Pons (tissue), 1 donor: ENCODE measurements at regions not wholly inside any gene's neighbourhood (a gene's known extent, or its start where the extent isn't known, plus 50 kb on each side); places are given as distances from the start of the nearest gene placed in this dataset.
A peak's percentile ranks its signal among the peaks of the same experiment; 100 is the strongest.

Experiments
- DNase-seq: peaks from one replicate; pipeline ENCODE4 v3.0.0-alpha.2; 2016; ENCODE audit warnings: low spot score

DNA sequence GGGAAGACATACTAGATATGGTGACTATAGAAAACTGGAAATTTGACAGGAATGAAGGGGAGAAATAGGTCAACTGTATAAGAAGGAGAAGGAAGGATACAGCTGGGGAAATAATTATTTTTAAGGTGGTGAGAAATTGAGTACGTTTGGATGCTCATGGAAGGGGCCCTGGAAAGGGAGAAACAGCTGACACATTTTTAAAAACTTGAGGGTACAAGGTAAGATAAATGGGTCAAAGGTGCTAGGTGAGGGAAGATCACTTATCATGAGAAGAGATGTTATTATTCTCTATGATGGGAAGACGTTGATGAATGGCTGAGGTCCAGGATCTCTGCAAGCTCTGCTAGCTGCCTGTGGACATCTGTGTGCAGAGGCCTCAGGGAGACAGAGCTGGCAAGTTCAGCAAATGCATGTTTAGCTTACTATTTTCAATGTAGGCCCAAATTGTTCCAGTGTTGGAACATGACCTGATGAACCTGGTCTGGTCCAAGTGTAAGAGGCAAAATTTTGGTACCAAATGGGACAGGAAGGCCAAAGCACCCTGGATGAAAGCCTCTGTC, 181.7 kb downstream of the MTRR start:
- no peak for DNase-seq

- DNase-seq, result no peak
These were observed 184.3 kb downstream of the MTRR start for GRCh38 chr5:8053270-8053669.

GRCh38 chr5:8057769-8058168, 188.8 kb downstream of the MTRR start:
- no peak for DNase-seq

- no peak for DNase-seq
These were observed 189.8 kb downstream of the MTRR start for GRCh38 chr5:8058616-8059190.

GRCh38 chr5:8059337-8059736, 190.4 kb downstream of the MTRR start:
- no peak for DNase-seq

DNA sequence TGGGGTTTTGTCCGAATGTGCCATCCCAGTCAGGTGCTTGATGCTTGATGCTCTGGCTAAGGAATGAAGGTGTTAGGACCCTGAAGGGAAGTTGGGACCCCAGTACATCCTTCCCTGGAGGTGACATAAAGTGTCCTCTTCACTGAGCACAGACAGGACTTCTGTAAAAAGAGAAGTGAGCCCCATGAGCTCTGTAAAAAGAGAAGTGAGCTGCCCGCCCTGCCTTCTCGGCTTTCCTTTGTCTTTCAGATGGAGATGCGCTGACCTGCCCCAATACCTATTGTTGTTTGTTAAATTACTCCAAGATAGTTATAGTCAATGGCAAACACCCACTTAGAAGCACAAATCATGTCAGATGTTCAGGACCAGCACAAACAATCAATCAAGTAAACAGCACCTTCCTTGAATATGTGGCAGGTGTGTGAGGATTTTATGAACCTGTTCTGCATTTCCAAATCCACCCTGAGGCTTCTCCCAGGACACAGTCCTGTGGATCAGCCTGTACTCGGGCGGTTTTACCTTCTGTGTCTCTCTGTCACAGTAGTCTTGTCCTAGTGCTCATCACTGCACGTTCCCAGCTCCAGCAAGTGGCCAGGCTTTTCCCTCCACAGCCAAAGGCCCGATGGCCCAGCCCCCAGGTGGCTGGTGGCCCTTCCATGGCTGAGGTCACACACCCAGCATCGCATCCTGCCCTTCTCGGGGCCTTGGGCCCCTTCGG, 191.4 kb downstream of the MTRR start:
- DNase-seq, result no peak

- peak; percentile 72 for DNase-seq
These were observed 192.0 kb downstream of the MTRR start for GRCh38 chr5:8060953-8061429.

GRCh38 chr5:8062521-8062920, 193.6 kb downstream of the MTRR start:
- DNase-seq, result no peak

- DNase-seq, result no peak
These were observed 199.1 kb downstream of the MTRR start for GRCh38 chr5:8068078-8068477.

DNA sequence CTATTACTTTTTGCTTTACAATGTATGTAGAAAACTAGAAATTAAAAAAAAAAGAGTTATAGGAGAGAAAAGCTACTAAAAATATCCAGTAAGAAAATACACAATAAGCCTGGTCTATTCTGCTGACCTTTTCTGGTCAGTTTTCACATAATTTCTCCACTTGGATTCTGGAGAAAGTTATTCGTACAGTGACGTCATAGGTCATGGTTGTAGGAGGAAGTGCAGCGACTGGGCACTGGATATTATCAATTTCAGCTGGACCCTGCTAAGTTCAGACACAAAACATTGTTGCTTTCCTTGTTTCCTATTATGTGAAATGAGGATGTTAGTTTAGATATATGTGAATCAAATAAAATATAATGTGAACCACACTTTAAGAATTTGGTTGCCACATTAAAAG, 201.2 kb downstream of the MTRR start:
- no peak for DNase-seq

DNA sequence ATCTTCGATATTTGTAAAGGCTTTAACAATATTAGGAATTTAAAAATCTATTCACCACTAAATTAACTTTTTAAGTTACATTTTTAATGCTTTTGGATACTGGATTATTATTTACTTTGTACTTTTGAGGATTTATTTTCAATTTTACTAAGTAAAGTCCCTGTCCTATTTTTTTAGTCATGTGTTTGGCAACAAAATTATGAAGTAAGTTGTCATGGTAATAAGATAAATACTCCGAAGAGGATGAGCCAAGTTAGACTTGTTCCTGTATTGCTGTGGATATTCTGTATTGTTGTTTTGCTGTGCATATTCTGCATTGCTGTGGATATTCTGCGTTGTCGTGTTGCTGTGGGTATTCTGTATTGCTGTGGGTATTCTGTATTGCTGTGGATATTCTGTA, 210.1 kb downstream of the MTRR start:
- no peak for DNase-seq

DNA sequence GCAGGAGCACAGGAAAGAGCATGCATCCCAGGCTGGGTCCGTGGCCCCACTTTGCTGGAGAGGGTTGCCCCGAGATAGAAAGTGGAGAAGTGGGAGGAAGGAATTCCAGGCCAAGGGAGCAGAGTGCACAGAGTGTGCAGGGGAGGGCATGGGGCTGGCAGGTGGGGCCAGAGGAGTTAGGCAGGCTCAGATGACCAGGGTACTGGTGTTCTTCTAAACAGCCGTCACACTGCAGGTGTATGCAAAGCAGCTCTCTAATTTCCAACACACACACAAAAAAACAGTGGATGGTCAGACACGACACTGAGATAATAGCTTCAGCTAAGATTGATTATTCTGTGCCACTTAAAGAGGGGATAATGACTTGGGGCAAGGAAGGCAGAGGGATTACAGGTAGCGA, 212.2 kb downstream of the MTRR start:
- no peak for DNase-seq

- no peak for DNase-seq
These were observed 224.7 kb downstream of the MTRR start for GRCh38 chr5:8093669-8094068.

- DNase-seq, result no peak
These were observed 225.4 kb downstream of the MTRR start for GRCh38 chr5:8094304-8094703.

DNA sequence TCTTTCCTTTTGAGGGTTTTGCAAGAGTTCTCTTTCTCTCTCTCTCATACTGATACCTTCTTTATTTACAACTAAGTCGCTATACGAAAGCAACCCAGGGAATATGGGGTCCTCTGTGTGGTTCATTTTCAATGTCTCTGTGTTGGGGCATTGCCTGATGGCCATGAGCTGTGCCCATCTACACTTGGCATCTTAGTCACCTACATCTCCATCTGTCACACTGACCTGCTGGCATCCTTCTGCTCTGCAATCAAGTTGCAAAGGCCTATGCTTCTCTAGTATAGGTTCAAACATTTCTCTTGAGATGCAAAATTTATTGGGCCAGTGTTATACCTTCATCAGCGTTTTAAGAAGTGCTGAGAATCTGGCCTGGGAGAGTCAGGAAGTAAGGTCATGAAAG, 228.2 kb downstream of the MTRR start:
- no peak for DNase-seq

- no peak for DNase-seq
These were observed 229.1 kb downstream of the MTRR start for GRCh38 chr5:8098081-8098480.

DNA sequence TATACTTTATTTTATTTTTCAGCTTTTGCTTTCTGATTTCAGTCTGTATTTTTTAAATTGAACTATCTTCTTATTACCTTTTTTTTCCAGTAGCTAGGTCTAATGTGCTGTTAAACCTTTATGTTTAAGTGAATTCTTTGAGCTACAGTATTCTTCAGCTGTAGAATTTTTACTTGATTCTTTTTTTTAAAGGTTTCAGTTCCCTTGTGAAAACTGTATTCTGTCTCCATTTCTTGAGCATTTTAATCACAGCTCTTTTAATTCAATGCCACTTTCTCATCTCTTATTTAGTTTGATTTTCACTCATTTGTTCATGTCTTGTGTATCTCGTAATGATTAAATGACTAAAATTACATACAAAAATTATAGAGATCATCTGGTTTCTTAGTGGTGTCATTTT, 233.8 kb downstream of the MTRR start:
- DNase-seq, result no peak

DNA sequence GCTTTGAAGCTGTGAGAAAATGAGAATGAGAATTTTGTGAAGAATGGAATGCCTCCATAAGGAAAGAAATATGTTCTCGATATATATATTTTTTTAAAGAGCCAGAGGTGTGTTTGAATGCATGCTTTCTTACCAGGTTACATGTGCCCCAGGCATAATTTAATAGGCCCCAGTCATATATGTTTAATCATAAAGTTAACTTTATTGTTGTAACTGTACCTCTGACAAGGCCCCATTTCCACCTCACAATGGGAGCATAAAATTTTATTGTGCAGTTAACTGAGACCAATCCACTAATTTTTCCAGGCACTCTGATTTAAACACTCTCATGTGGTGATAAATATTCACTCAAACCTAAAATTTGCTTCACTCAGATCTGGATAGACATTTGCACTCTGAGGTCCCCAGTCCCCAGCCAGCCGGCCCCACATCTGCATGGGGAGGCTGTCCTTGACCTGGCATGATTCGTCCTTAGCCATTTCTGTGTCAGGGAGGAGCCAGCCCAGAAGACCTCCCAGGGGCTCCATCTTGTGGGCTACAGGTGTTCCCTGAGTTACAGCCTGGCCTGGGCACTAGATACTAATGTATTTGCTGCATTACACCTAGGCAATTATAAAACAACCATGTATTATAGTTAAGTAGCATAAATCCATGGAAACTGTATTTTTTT, 245.8 kb downstream of the MTRR start:
- DNase-seq, result no peak

DNA sequence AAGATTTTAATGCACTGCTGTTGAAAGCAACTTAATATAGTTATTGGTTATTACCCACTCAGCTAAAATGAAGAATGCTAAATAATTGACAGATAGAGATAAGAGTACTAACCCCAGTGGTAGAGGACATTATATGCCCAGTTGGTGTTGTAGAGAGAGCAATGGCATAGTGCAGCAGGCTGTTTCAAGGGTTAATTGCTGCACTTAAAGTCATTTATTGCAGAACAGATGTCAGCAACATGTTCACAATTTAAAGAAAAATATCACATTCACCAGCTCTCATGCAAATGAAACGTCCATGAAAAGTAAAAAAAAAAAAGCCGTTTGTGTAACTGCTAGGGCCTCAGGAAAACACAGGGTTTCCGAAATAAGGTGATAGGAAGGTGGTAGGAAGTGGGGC, 254.6 kb downstream of the MTRR start:
- no peak for DNase-seq

GRCh38 chr5:8134609-8135008, 265.7 kb downstream of the MTRR start:
- no peak for DNase-seq

DNA sequence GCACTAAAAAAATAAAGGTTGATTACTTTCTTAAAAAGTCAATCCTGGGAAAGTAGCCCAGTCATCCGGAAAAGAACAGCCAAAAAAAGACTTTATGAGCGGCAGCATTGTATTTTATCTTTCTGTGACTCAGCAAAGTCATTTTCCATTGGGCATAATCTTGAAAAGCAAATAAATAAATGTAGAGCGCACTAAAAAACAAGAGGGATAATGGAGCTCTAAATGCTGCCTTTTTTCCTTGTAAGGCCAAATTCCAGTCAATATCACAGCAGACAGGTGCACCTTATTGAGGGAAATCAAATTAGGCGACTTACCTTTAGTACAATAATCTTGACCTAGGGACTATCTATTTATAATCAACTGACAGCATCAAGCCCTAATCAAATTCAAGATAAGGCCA, 266.8 kb downstream of the MTRR start:
- DNase-seq, result no peak

GRCh38 chr5:8136271-8136670, 267.3 kb downstream of the MTRR start:
- DNase-seq, result no peak

DNA sequence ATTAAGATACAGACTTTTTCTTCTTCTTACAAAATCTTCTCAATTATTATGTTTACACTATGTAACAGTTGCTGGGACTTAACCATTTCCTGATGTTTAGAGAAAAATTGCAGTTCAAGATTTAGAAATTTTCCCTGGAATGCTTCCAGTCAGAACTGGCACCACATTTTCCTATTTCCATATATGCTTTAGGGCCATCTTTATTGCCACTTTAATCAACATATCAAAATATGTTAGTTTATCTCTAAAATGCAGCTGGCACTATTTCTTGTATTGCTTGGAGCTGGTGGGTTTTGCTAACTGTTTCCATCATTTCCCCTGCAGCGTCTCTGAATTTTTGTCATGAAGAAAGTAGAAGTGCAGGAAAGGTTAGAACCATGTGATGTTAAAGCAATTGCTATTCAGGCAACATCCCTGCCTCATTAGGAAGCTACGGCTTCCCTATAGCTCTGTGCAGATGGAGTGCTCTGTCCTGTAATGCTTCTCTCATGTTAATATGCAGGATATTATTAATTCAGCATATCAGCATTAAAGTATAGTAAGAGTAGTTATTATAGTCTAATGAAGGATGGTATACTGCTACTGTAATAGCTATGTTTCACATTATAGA, 269.1 kb downstream of the MTRR start:
- no peak for DNase-seq
